ENCODE measurements at regions not wholly inside any gene's neighbourhood (a gene's known extent, or its start where the extent isn't known, plus 50 kb on each side); places are given as distances from the start of the nearest gene placed in this dataset.

GRCh38 chr11:97019305-97019704, 629.5 kb downstream of the JRKL start:
- in situ Hi-C loops (cut with MboI; ENCODE audit: low sequenced_read_pairs) (no loop called here), intact Hi-C loops (cut with micrococcal nuclease) (no loop called here), dilution Hi-C loops (cut with HindIII; ENCODE audit: low sequenced_read_pairs, unreplicated experiment) (no loop called here)
- Histone ChIP-seq H3K18ac (ENCODE audit: low read depth, low read length) (no peak overlapping the region), H4K5ac (ENCODE audit: low read depth, low read length) (no peak overlapping the region), H2AFZ (replicated peaks; ENCODE audit: low read length, poor library complexity) (no peak overlapping the region), H4K20me1 (ENCODE audit: insufficient read depth, low read length) (no peaks in the 10 kb centered on the region), H2BK20ac (ENCODE audit: low read depth, low read length) (no peak overlapping the region), H3K79me1 (ENCODE audit: low read depth in 1 of 2, low read length in 2 of 2) (no peaks in the 10 kb centered on the region), H3K4me2 (ENCODE audit: low read depth, low read length) (no peak overlapping the region), H3K9me3 (ENCODE audit: control insufficient read depth, insufficient read depth, low read length) (peaks cover 12% of the 10 kb centered on the region), H3K4ac (ENCODE audit: low read depth, low read length) (no peak overlapping the region), H3K23ac (ENCODE audit: low read depth, low read length) (no peak overlapping the region), H3K9ac (ENCODE audit: low read depth, low read length) (no peak overlapping the region), H3K27me3 (ENCODE audit: control insufficient read depth, insufficient read depth, low read length) (no peaks in the 10 kb centered on the region), H3K56ac (ENCODE audit: extremely low read depth, insufficient read depth, low read length) (no peak overlapping the region), H3K4me1 (ENCODE audit: control insufficient read depth, insufficient read depth, low read length) (no peaks in the 10 kb centered on the region), H2BK5ac (ENCODE audit: low read depth, low read length, poor library complexity, severe bottlenecking) (no peak overlapping the region), H2AK5ac (ENCODE audit: low read depth, low read length) (no peak overlapping the region), H3K36me3 (ENCODE audit: control insufficient read depth, insufficient read depth, low read length) (no peaks in the 10 kb centered on the region), H4K91ac (ENCODE audit: insufficient read depth, low read depth, low read length) (no peak overlapping the region), H2AK9ac (replicated peaks; ENCODE audit: low read depth, low read length, poor library complexity) (no peak overlapping the region), H2BK120ac (ENCODE audit: low read depth, low read length) (no peak overlapping the region), H2BK15ac (ENCODE audit: low read depth, low read length) (no peak overlapping the region), H3K9me1 (ENCODE audit: insufficient read depth, low read length) (no peaks in the 10 kb centered on the region), H4K8ac (ENCODE audit: low read depth in 2 of 2, low read length in 2 of 2) (no peak overlapping the region), H3K27ac (ENCODE audit: insufficient read depth, low read length) (no peak overlapping the region), H3K14ac (replicated peaks; ENCODE audit: low read depth, low read length) (no peak overlapping the region), H3K4me3 (ENCODE audit: insufficient read depth, low read depth, low read length) (no peak overlapping the region)
- BruUV-seq (replicated peaks), result no TSS peak
- ChIA-PET POLR2A (ENCODE audit: unreplicated experiment) (no interaction called here), CTCF (no interaction called here)
- ATAC-seq (ENCODE audit: low read depth) (no peak), DNase-seq (no peak)
- WGBS, 2 experiments (ENCODE audit: extremely low coverage in 2 of 2, insufficient read length in 1 of 2), result 40% methylated on average over 1 of the region's 3 CpGs; no CpG with 5 or more reads in 1 of the 2 experiments
- TF ChIP-seq MAFK (IDR thresholded peaks at IDR 0.05; ENCODE audit: low read depth, low read length), result no peak
- TF ChIP-seq CHD1 (IDR thresholded peaks at IDR 0.05; ENCODE audit: low read depth, low read length), result no peak
- TF ChIP-seq RAD21 (IDR thresholded peaks at IDR 0.05; ENCODE audit: low read length), result no peak
- TF ChIP-seq, protein P1, sequence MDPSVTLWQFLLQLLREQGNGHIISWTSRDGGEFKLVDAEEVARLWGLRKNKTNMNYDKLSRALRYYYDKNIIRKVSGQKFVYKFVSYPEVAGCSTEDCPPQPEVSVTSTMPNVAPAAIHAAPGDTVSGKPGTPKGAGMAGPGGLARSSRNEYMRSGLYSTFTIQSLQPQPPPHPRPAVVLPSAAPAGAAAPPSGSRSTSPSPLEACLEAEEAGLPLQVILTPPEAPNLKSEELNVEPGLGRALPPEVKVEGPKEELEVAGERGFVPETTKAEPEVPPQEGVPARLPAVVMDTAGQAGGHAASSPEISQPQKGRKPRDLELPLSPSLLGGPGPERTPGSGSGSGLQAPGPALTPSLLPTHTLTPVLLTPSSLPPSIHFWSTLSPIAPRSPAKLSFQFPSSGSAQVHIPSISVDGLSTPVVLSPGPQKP (IDR thresholded peaks at IDR 0.05; ENCODE audit: borderline replicate concordance, low read depth, low read length), result no peak
- no peak for TF ChIP-seq CTCF (conservative IDR thresholded peaks at IDR 0.05; ENCODE audit: low read depth, low read length)
- no peak for TF ChIP-seq MXI1 (IDR thresholded peaks at IDR 0.05; ENCODE audit: borderline replicate concordance, low read depth, low read length)
- no peak for TF ChIP-seq FOS (IDR thresholded peaks at IDR 0.05; ENCODE audit: low read depth, low read length)
- no peak for TF ChIP-seq CEBPB (IDR thresholded peaks at IDR 0.05; ENCODE audit: low read depth, low read length)
- no peak for TF ChIP-seq SMC3 (IDR thresholded peaks at IDR 0.05; ENCODE audit: low read depth, low read length)
- TF ChIP-seq USF2 (IDR thresholded peaks at IDR 0.05; ENCODE audit: low read depth, low read length), result no peak
- no peak for TF ChIP-seq RFX5 (IDR thresholded peaks at IDR 0.05; ENCODE audit: low read depth, low read length)
- TF ChIP-seq NFE2L2 (IDR thresholded peaks at IDR 0.05; ENCODE audit: low read depth, low read length), result no peak
- TF ChIP-seq POLR2A (IDR thresholded peaks at IDR 0.05; ENCODE audit: low read depth, low read length), result no peak
- TF ChIP-seq BHLHE40 (IDR thresholded peaks at IDR 0.05; ENCODE audit: low read depth, low read length), result no peak
- no peak for TF ChIP-seq RCOR1 (IDR thresholded peaks at IDR 0.05; ENCODE audit: insufficient replicate concordance, low read length)
- no peak for TF ChIP-seq MAZ (IDR thresholded peaks at IDR 0.05; ENCODE audit: borderline replicate concordance, low read depth, low read length)

Measured in IMR-90 (cell line).